GM23338 (cell line): ENCODE measurements at regions not wholly inside any gene's neighbourhood (a gene's known extent, or its start where the extent isn't known, plus 50 kb on each side); places are given as distances from the start of the nearest gene placed in this dataset.

Experiments used
- ATAC-seq: fragments of 200-7000 bp; cut with Tn5 transposase; 3 replicates; pipeline ENCODE4 v1.9.1; 2020
- DNase-seq: peaks from one replicate; pipeline ENCODE4 v3.0.0-alpha.2; 2015; ENCODE audit warnings: low spot score
- H2AFZ ChIP-seq: fragments of 200-600 bp; sonication (generic); 2 replicates; pipeline ENCODE4 v1.8.0; 2016; ENCODE audit warnings: antibody characterized with exemption, mild to moderate bottlenecking, moderate library complexity
- H3F3A ChIP-seq: fragments of 200-600 bp; sonication (generic); replicated peaks from 2 replicates; pipeline ENCODE4 v1.8.0; 2017; ENCODE audit warnings: antibody characterized with exemption, mixed run types, low read depth
- H3K27ac ChIP-seq: fragments of 200-600 bp; sonication (generic); 2 replicates; pipeline ENCODE4 v1.6.1; 2016; ENCODE audit warnings: low read depth
- H3K27me3 ChIP-seq: fragments of 200-600 bp; sonication (generic); 2 replicates; pipeline ENCODE4 v1.8.0; 2016; ENCODE audit warnings: mild to moderate bottlenecking, mixed run types, moderate library complexity; ENCODE audit not compliant: insufficient read depth
- H3K36me3 ChIP-seq: fragments of 200-600 bp; sonication (generic); 2 replicates; pipeline ENCODE4 v1.8.0; 2016; ENCODE audit warnings: mild to moderate bottlenecking; ENCODE audit not compliant: insufficient read depth
- H3K4me1 ChIP-seq: fragments of 200-600 bp; sonication (generic); 2 replicates; pipeline ENCODE4 v1.8.0; 2016; ENCODE audit warnings: mild to moderate bottlenecking, moderate library complexity; ENCODE audit not compliant: insufficient read depth
- H3K4me2 ChIP-seq: fragments of 200-600 bp; sonication (generic); 2 replicates; pipeline ENCODE4 v1.7.1; 2017; ENCODE audit warnings: mixed run types
- H3K4me3 ChIP-seq: fragments of 200-600 bp; sonication (generic); 2 replicates; pipeline ENCODE4 v1.6.1; 2016; ENCODE audit warnings: mixed run types
- H3K79me2 ChIP-seq: fragments of 200-600 bp; sonication (generic); replicated peaks from 2 replicates; pipeline ENCODE4 v1.8.0; 2017; ENCODE audit warnings: mild to moderate bottlenecking; ENCODE audit not compliant: insufficient read depth
- H3K9me2 ChIP-seq: fragments of 200-600 bp; sonication (generic); 2 replicates; pipeline ENCODE4 v1.8.0; 2017; ENCODE audit not compliant: insufficient read depth
- H4K20me1 ChIP-seq: fragments of 200-600 bp; sonication (generic); replicated peaks from 2 replicates; pipeline ENCODE4 v1.8.0; 2017; ENCODE audit warnings: mild to moderate bottlenecking; ENCODE audit not compliant: insufficient read depth
- H3K27ac Mint-ChIP-seq: 2 replicates; pipeline ENCODE4 v1.8.0; 2020; ENCODE audit warnings: inconsistent platforms, mild to moderate bottlenecking, moderate library complexity, mixed read lengths
- H3K27me3 Mint-ChIP-seq: 3 replicates; pipeline ENCODE4 v1.8.0; 2022; ENCODE audit warnings: low read depth, mild to moderate bottlenecking, moderate library complexity, mixed read lengths, inconsistent platforms; ENCODE audit not compliant: insufficient read depth, poor library complexity
- H3K36me3 Mint-ChIP-seq: 3 replicates; pipeline ENCODE4 v1.8.0; 2021; ENCODE audit warnings: low read depth, mild to moderate bottlenecking, inconsistent platforms, moderate library complexity, mixed read lengths
- H3K4me1 Mint-ChIP-seq: 3 replicates; pipeline ENCODE4 v1.8.0; 2020; ENCODE audit warnings: mild to moderate bottlenecking, inconsistent platforms, mixed read lengths
- H3K4me3 Mint-ChIP-seq: 3 replicates; pipeline ENCODE4 v1.8.0; 2021; ENCODE audit warnings: moderate library complexity, mild to moderate bottlenecking, inconsistent platforms, mixed read lengths
- H3K9me3 Mint-ChIP-seq: 3 replicates; pipeline ENCODE4 v1.8.0; 2020; ENCODE audit warnings: moderate library complexity, mild to moderate bottlenecking, inconsistent platforms, mixed read lengths
- CREB1 ChIP-seq: fragments of 250-450 bp; sonication (Bioruptor Pico); IDR thresholded peaks from 2 replicates; pipeline ENCODE4 v1.5.0; 2020; ENCODE audit warnings: low read depth, mild to moderate bottlenecking, moderate library complexity
- CTCF ChIP-seq, 2 experiments: fragments of 200-600 bp in 1 of 2; sonication (generic) in 1 of 2; conservative IDR thresholded peaks; 2 replicates each; pipeline versions ENCODE4 v1.5.1 to v1.6.1; 2016 to 2017; ENCODE audit warnings: antibody characterized with exemption in 2 of 2, low read depth in 2 of 2, mild to moderate bottlenecking in 2 of 2, moderate library complexity in 1 of 2
- ETS1 ChIP-seq: IDR thresholded peaks from 2 replicates; pipeline ENCODE4 v1.6.1; 2016; ENCODE audit warnings: antibody characterized with exemption
- EZH2 ChIP-seq: fragments of 200-600 bp; sonication (generic); IDR thresholded peaks from one replicate; pipeline ENCODE4 v1.8.0; 2017; ENCODE audit warnings: antibody characterized with exemption, mild to moderate bottlenecking, low read depth; ENCODE audit not compliant: unreplicated experiment
- EZH2phosphoT487 ChIP-seq: fragments of 200-600 bp; sonication (generic); IDR thresholded peaks from one replicate; pipeline ENCODE4 v1.8.1; 2018; ENCODE audit warnings: antibody characterized with exemption; ENCODE audit not compliant: unreplicated experiment
- NANOG ChIP-seq: IDR thresholded peaks from 2 replicates; pipeline ENCODE4 v1.6.1; 2016; ENCODE audit warnings: antibody characterized with exemption, borderline replicate concordance
- POLR2AphosphoS5 ChIP-seq: IDR thresholded peaks from 2 replicates; pipeline ENCODE4 v1.6.1; 2016; ENCODE audit warnings: antibody characterized with exemption, low read depth
- STAT1 ChIP-seq: IDR thresholded peaks from one replicate; pipeline ENCODE4 v1.6.1; 2016; ENCODE audit warnings: antibody characterized with exemption; ENCODE audit not compliant: unreplicated experiment
- ZNF331 ChIP-seq: fragments of 250-450 bp; sonication (Bioruptor Pico); IDR thresholded peaks from 2 replicates; pipeline ENCODE4 v1.5.0; 2020; ENCODE audit warnings: low read depth, mild to moderate bottlenecking, moderate library complexity

- H3F3A ChIP-seq, result no peaks in the 10 kb centered on the region
- no peaks in the 10 kb centered on the region for H3K79me2 ChIP-seq
- H3K27ac Mint-ChIP-seq, result no peak overlapping the region
- 0 out of 2 replicates have a peak, but pooled peaks cover 3% of the 10 kb centered on the region for H3K36me3 ChIP-seq
- no peaks in the 10 kb centered on the region for H3K27me3 ChIP-seq
- no peaks in the 10 kb centered on the region for H3K9me2 ChIP-seq
- H3K4me3 Mint-ChIP-seq, result no peak overlapping the region
- no peak overlapping the region for H3K4me2 ChIP-seq
- peaks cover 21% of the 10 kb centered on the region for H3K9me3 Mint-ChIP-seq
- no peaks in the 10 kb centered on the region for H3K4me1 Mint-ChIP-seq
- H3K4me1 ChIP-seq, result no peaks in the 10 kb centered on the region
- TF ChIP-seq STAT1, result no peak
- TF ChIP-seq CREB1 (CRISPR knock-in tag), result no peak
- no peak for TF ChIP-seq EZH2
- TF ChIP-seq ZNF331 (CRISPR knock-in tag), result no peak
- no peak for TF ChIP-seq EZH2phosphoT487
- TF ChIP-seq POLR2AphosphoS5, result no peak
- TF ChIP-seq NANOG, result no peak
- no peak for TF ChIP-seq ETS1
- no peak for TF ChIP-seq CTCF (conservative IDR thresholded peaks at IDR 0.05; ENCODE audit: low read depth in 2 of 2)
- no peak overlapping the region for H2AFZ ChIP-seq
- no peak for ATAC-seq
- H3K4me3 ChIP-seq, result no peak overlapping the region
- no peak overlapping the region for H3K27ac ChIP-seq
- peaks cover 7% of the 10 kb centered on the region; the same call in 2 of the 3 replicates for H3K36me3 Mint-ChIP-seq
- no peaks in the 10 kb centered on the region for H4K20me1 ChIP-seq
- DNase-seq, result no peak
- H3K27me3 Mint-ChIP-seq, result no peaks in the 10 kb centered on the region
These were observed 347.9 kb upstream of the CDH19 start for GRCh38 chr18:66951750-66952149.

GRCh38 chr18:66949419-66949818 is 345.5 kb upstream of the CDH19 start:
- H3K27ac Mint-ChIP-seq, result no peak overlapping the region

More at GRCh38 chr18:66949419-66949818, 345.5 kb upstream of the CDH19 start:
- Histone ChIP-seq H3K27me3 (no peaks in the 10 kb centered on the region), H3K4me1 (no peaks in the 10 kb centered on the region), H3K4me2 (no peak overlapping the region), H3K4me3 (no peak overlapping the region), H3F3A (no peaks in the 10 kb centered on the region), H3K27ac (no peak overlapping the region), H3K36me3 (0 out of 2 replicates have a peak, but pooled peaks cover 3% of the 10 kb centered on the region), H3K9me2 (no peaks in the 10 kb centered on the region), H4K20me1 (no peaks in the 10 kb centered on the region), H2AFZ (no peak overlapping the region), H3K79me2 (no peaks in the 10 kb centered on the region)
- peaks cover 7% of the 10 kb centered on the region; the same call in 2 of the 3 replicates for H3K36me3 Mint-ChIP-seq
- DNase-seq (no peak), ATAC-seq (no peak)
- H3K4me3 Mint-ChIP-seq, result no peak overlapping the region
- H3K4me1 Mint-ChIP-seq, result no peaks in the 10 kb centered on the region
- no peaks in the 10 kb centered on the region for H3K27me3 Mint-ChIP-seq
- peaks cover 24% of the 10 kb centered on the region for H3K9me3 Mint-ChIP-seq
- TF ChIP-seq EZH2phosphoT487, result no peak
